ENCODE measurements at regions not wholly inside any gene's neighbourhood (a gene's known extent, or its start where the extent isn't known, plus 50 kb on each side); places are given as distances from the start of the nearest gene placed in this dataset.

- Histone ChIP-seq H2AFZ (ENCODE audit: low read depth, low read length) (no peak overlapping the region), H3K27me3 (ENCODE audit: low read depth, low read length) (no peaks in the 10 kb centered on the region), H3K27ac (ENCODE audit: low read length) (peak overlapping the region; percentile 51), H3K4me2 (ENCODE audit: low read length) (peak overlapping the region; percentile 28; the same call in 1 of the 2 replicates), H3K79me2 (ENCODE audit: low read length) (no peaks in the 10 kb centered on the region), H3K4me1 (ENCODE audit: low read length) (peaks cover 41% of the 10 kb centered on the region), H3K4me3 (ENCODE audit: low read length) (no peak overlapping the region), H3K9me3 (ENCODE audit: insufficient read depth, low read length) (no peaks in the 10 kb centered on the region), H3K9ac (ENCODE audit: low read length) (no peak overlapping the region), H3K36me3 (replicated peaks; ENCODE audit: low read depth, low read length) (no peaks in the 10 kb centered on the region), H4K20me1 (ENCODE audit: insufficient read depth, low read length) (no peaks in the 10 kb centered on the region)
- TF ChIP-seq EZH2phosphoT487 (IDR thresholded peaks at IDR 0.05; ENCODE audit: low read depth) (no peak), CTCF (IDR thresholded peaks at IDR 0.05; ENCODE audit: low read depth, low read length) (no peak)
These were observed 190.6 kb upstream of the SAMSN1 start for GRCh38 chr21:14736672-14737071.

- Histone ChIP-seq H3K4me1 (ENCODE audit: low read length) (peaks cover 41% of the 10 kb centered on the region), H3K36me3 (replicated peaks; ENCODE audit: low read depth, low read length) (no peaks in the 10 kb centered on the region), H3K27me3 (ENCODE audit: low read depth, low read length) (no peaks in the 10 kb centered on the region), H4K20me1 (ENCODE audit: insufficient read depth, low read length) (no peaks in the 10 kb centered on the region), H3K9me3 (ENCODE audit: insufficient read depth, low read length) (no peaks in the 10 kb centered on the region), H2AFZ (ENCODE audit: low read depth, low read length) (no peak overlapping the region), H3K4me2 (ENCODE audit: low read length) (peak overlapping the region; percentile 28; the same call in 1 of the 2 replicates), H3K27ac (ENCODE audit: low read length) (peak overlapping the region; percentile 51), H3K9ac (ENCODE audit: low read length) (no peak overlapping the region), H3K79me2 (ENCODE audit: low read length) (no peaks in the 10 kb centered on the region), H3K4me3 (ENCODE audit: low read length) (no peak overlapping the region)
- TF ChIP-seq EZH2phosphoT487 (IDR thresholded peaks at IDR 0.05; ENCODE audit: low read depth) (no peak), CTCF (IDR thresholded peaks at IDR 0.05; ENCODE audit: low read depth, low read length) (no peak)
These were observed 190.0 kb upstream of the SAMSN1 start for GRCh38 chr21:14736162-14736561.

- Histone ChIP-seq H4K20me1 (ENCODE audit: insufficient read depth, low read length) (no peaks in the 10 kb centered on the region), H3K9me3 (ENCODE audit: insufficient read depth, low read length) (no peaks in the 10 kb centered on the region), H3K4me1 (ENCODE audit: low read length) (peaks cover 41% of the 10 kb centered on the region), H3K4me3 (ENCODE audit: low read length) (no peak overlapping the region), H3K27me3 (ENCODE audit: low read depth, low read length) (no peaks in the 10 kb centered on the region), H2AFZ (ENCODE audit: low read depth, low read length) (no peak overlapping the region), H3K9ac (ENCODE audit: low read length) (no peak overlapping the region), H3K79me2 (ENCODE audit: low read length) (no peaks in the 10 kb centered on the region), H3K36me3 (replicated peaks; ENCODE audit: low read depth, low read length) (no peaks in the 10 kb centered on the region), H3K4me2 (ENCODE audit: low read length) (peak overlapping the region; percentile 37), H3K27ac (ENCODE audit: low read length) (0 out of 2 replicates have a peak overlapping the region, but pooled peaks have one; percentile 14)
- TF ChIP-seq CTCF (IDR thresholded peaks at IDR 0.05; ENCODE audit: low read depth, low read length): no peak
- TF ChIP-seq EZH2phosphoT487 (IDR thresholded peaks at IDR 0.05; ENCODE audit: low read depth): no peak
These were observed 188.7 kb upstream of the SAMSN1 start for GRCh38 chr21:14734833-14735232.

- Histone ChIP-seq H3K4me1 (ENCODE audit: low read length) (peaks cover 41% of the 10 kb centered on the region), H3K9me3 (ENCODE audit: insufficient read depth, low read length) (no peaks in the 10 kb centered on the region), H3K27ac (ENCODE audit: low read length) (peak overlapping the region; percentile 17; the same call in 1 of the 2 replicates), H2AFZ (ENCODE audit: low read depth, low read length) (no peak overlapping the region), H3K4me3 (ENCODE audit: low read length) (0 out of 2 replicates have a peak overlapping the region, but pooled peaks have one; percentile 4), H3K27me3 (ENCODE audit: low read depth, low read length) (no peaks in the 10 kb centered on the region), H3K79me2 (ENCODE audit: low read length) (no peaks in the 10 kb centered on the region), H3K9ac (ENCODE audit: low read length) (no peak overlapping the region), H3K4me2 (ENCODE audit: low read length) (peak overlapping the region; percentile 37), H3K36me3 (replicated peaks; ENCODE audit: low read depth, low read length) (no peaks in the 10 kb centered on the region), H4K20me1 (ENCODE audit: insufficient read depth, low read length) (no peaks in the 10 kb centered on the region)
- TF ChIP-seq CTCF (IDR thresholded peaks at IDR 0.05; ENCODE audit: low read depth, low read length) (no peak; the same call in 1 of the 2 replicates), EZH2phosphoT487 (IDR thresholded peaks at IDR 0.05; ENCODE audit: low read depth) (no peak)
These were observed 188.1 kb upstream of the SAMSN1 start for GRCh38 chr21:14734191-14734590.

Data from OCI-LY3 (cell line).